ENCODE measurements at regions not wholly inside any gene's neighbourhood (a gene's known extent, or its start where the extent isn't known, plus 50 kb on each side); places are given as distances from the start of the nearest gene placed in this dataset.
"Not testable (repeated sequence)": the region's sequence is repeated elsewhere in the genome, so short reads cannot be mapped to it uniquely, and the experiment has no call there.

DNA sequence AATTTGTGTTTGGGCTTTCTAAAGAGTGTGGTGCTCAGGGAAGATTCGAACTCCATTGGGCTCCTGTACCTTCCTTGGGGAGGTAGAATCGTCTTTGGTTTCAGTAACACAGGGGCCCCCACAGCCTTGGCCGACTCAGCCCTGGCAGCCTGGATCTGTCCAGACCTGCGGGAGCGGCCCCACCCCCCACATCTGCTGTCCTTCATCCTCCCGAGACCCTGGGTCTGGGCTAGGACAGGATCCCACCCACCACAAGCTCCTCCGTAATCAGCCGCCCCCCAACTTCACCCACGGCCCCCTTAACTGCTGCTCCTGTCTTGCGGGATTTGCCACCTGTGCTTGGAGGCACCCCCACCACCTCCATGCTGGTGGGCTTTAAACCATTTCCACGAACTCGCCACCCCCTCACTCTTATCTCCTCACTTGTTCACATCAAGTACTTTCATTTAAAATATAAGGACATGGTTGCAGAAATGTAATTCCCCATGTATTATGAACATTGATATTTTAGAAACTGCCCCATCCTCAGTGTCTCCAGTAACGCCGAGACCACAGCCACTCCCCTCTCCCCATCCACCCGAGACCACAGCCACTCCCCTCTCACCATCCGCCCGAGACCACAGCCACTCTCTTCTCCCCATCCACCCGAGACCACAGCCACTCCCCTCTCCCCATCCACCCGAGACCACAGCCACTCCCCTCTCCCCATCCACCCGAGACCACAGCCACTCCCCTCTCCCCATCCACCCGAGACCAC, 84.7 kb upstream of the SFSWAP start:
- in situ Hi-C loops (cut with HindIII; ENCODE audit: low pct_unique_long_range_greater_than_20kb, low sequenced_read_pairs) = not testable (repeated sequence)

DNA sequence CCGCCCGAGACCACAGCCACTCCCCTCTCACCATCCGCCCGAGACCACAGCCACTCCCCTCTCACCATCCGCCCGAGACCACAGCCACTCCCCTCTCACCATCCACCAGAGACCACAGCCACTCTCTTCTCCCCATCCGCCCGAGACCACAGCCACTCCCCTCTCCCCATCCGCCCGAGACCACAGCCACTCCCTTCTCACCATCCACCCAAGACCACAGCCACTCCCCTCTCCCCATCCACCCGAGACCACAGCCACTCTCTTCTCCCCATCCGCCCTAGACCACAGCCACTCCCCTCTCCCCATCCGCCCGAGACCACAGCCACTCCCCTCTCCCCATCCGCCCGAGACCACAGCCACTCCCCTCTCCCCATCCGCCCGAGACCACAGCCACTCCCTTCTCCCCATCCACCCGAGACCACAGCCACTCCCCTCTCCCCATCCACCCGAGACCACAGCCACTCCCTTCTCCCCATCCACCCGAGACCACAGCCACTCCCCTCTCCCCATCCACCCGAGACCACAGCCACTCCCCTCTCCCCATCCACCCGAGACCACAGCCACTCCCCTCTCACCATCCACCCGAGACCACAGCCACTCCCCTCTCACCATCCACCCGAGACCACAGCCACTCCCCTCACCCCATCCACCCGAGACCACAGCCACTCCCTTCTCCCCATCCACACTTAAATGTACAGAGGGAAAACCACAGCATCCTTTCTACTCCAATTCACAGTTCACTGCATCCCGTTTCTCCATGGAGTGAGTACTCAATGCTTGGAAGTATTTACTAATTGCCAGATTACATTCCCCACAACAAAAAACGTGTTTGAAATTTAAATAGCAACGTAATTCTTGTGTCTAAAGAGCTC, 83.5 kb upstream of the SFSWAP start:
- DNase-seq (ENCODE audit: low read depth in 1 of 2, low spot score in 1 of 2); in situ Hi-C loops (cut with HindIII; ENCODE audit: low pct_unique_long_range_greater_than_20kb, low sequenced_read_pairs): not testable (repeated sequence)

More for the DNA sequence above, 84.7 kb upstream of the SFSWAP start:
- not testable (repeated sequence) for DNase-seq (ENCODE audit: low read depth in 1 of 2, low spot score in 1 of 2)

DNA sequence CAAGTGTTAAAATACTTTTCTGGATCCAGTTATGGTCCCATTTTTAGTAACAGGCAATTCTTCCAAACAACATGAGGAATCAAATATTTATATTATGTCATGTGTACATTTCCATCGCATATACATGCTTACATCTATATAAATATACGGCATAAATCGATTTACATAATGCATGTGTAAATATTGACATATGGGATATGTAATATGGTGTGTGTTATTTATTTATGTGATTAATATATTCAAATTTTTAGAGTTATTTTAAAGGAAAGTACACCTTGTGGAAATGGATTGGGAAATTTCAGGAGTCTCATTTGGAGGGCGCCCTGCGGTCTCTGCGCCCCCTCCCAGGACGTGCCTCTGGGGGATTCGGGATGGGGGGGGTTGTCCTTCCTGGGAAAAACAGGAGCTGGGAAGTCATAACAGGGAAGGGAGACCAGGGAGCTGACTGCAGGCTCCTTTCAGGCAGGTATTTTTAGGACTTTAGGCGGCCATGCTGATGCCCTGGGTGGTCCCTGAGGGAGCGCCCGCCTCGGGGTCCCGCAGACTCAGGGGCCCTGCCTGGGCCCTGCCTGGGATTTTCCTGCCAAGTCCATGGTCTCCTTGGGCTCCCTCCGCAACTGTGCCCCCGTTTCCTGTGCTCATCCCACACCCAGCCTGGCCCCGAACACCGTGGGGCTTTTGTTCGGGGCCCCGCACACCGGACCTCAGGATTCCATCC, 82.7 kb upstream of the SFSWAP start:
- DNase-seq (ENCODE audit: low read depth in 1 of 2, low spot score in 1 of 2) = no peak
- in situ Hi-C loops (cut with HindIII; ENCODE audit: low pct_unique_long_range_greater_than_20kb, low sequenced_read_pairs) = no loop called here
- TF ChIP-seq JUND (IDR thresholded peaks at IDR 0.05; ENCODE audit: low read depth) = no peak

DNA sequence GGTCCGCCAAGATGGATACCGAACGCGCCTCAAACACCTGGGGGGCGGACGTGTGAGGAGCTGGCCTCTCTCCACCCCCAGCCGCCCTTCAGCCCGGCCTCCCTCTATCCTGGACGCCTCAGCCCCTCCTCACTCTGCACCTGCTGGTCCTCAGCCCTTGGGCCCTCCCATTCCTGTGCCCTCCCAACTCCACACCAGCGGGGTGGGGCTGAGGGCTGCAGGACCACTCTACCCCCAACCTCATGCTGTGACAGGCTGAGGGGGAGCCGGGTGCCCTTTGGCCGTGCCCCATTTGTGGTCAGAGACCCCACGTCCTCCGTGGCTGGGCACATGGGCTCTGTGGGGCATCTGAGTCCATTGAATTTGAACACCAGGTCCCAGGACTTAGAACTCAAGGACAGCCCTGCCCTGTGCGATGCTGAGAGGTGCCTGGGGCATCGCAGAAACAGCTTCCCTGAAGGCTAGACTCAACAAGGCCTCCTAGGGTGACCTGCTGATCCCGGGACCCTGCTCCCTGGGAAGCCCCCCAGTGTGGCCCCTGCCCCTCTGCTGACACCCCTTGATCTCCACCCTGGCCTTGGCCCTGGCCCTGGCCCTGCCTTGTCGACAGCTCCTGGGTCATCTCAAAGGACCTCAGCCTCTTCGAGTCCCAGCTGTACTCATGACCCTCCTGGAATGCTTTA, 82.0 kb upstream of the SFSWAP start:
- DNase-seq (ENCODE audit: low read depth in 1 of 2, low spot score in 1 of 2) = no peak
- in situ Hi-C loops (cut with HindIII; ENCODE audit: low pct_unique_long_range_greater_than_20kb, low sequenced_read_pairs) = no loop called here
- TF ChIP-seq JUND (IDR thresholded peaks at IDR 0.05; ENCODE audit: low read depth) = no peak

DNA sequence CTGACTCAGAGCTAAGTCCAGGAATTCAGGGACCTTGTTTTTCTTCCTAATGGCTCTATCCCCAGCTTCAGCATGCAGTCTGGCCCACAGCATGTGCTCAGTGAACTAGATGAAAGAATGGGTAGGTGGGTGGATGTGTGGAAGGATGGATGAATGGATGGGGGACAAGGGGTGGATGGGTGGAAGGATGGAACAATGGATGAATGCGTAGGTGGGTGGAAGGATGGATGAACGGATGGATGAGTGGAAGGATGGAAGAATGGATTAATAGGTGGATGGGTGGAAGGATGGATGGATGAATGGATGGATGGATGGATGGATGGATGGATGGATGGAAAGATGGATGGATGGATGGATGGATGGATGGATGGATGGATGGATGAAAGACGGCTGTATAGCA, 79.7 kb upstream of the SFSWAP start:
- TF ChIP-seq JUND (IDR thresholded peaks at IDR 0.05; ENCODE audit: low read depth) = no peak
- DNase-seq (ENCODE audit: low read depth in 1 of 2, low spot score in 1 of 2) = no peak
- in situ Hi-C loops (cut with HindIII; ENCODE audit: low pct_unique_long_range_greater_than_20kb, low sequenced_read_pairs) = no loop called here

DNA sequence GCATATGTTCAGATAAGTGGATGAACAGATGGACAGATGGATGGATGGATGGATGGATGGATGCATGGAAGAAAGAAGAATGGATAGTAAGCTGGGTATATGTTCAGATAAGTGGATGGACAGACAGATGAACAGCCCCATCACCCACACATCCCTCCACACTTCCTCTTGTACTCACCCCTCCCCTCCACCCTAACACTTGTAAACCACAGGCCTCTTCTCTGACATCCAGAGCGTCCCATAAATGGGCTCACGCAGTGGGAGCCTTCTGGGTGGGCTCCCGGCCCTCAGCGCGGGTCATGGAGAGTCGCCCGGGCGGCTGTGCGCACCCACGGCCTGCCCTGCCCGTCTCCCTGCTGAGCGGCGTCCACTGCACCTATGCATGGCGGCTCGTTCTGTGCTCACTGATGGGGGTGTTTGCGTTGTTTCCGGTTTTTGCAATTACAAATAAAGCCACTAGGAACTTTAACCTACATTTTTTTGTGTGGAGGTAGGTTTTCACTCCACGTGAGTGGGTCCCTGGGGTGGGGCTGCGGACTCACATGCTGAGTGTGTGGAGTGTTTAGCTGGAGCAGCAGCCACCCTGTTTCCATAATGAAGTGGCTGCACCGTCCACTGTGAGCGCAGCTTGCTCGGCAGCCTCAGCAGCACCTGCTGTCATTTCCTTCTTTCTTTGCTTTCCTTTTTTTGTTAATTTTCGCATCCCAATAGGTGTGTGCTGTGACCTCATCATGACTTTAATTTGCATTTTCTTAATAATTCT, 78.8 kb upstream of the SFSWAP start:
- DNase-seq (ENCODE audit: low read depth in 1 of 2, low spot score in 1 of 2); in situ Hi-C loops (cut with HindIII; ENCODE audit: low pct_unique_long_range_greater_than_20kb, low sequenced_read_pairs): not testable (repeated sequence)

DNA sequence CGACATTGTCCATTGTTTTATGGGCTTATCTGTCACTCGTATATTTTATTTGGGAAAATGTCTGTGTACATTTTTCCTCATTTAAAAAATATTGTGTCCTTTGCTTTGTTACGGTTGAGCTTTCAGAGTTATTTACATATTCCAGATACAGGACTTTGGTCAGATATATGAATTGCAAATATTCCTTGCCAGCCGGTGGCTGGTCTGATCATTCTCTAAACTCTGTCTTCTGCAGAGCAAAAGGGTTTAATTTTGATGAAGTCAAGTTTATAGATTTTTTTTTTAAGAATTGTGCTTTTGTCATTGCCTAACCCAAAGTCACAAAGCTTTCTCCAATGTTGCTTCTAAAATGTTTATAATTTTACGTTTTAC, 78.3 kb upstream of the SFSWAP start:
- DNase-seq (ENCODE audit: low read depth in 1 of 2, low spot score in 1 of 2); in situ Hi-C loops (cut with HindIII; ENCODE audit: low pct_unique_long_range_greater_than_20kb, low sequenced_read_pairs): not testable (repeated sequence)

DNA sequence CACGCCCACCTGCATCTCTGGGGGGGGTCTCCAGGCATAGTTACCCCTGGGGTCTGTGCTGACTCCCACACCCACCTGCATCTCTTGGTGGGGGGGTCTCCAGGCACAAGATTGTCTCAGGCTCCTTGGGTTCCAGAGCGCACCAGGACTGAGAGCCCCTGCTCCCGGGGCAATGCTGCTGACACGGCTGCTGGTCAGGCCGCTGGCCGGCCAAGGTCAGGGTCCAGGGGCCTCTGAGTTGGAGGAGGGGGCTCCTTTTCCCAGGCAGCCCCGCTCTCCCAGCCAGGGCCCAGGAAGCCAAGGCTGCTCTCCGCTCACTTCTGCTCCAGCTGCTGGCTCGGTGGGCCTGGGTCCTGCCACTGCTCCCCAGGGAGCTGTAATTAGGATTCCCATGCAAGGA, 77.3 kb upstream of the SFSWAP start:
- DNase-seq (ENCODE audit: low read depth in 1 of 2, low spot score in 1 of 2); in situ Hi-C loops (cut with HindIII; ENCODE audit: low pct_unique_long_range_greater_than_20kb, low sequenced_read_pairs): not testable (repeated sequence)

DNA sequence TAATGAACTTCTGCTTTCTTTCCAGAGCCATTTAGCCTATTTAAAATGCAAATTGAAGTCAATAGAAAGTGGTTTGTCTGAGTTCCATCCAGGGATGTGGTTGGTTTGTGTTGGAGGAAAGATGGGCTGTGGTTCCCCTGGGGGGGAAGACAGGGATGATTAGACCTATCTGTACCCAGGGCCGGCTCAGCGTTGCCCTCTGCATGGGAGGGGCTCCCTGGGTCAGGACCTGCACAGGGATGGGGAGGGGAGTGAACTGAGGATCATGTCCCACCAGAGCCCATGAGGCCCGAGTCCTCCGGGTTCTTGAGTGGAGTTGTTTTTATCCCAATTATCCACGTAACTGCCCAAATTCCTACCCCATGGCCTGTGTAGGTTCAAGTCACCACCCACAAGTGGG, 76.9 kb upstream of the SFSWAP start:
- in situ Hi-C loops (cut with HindIII; ENCODE audit: low pct_unique_long_range_greater_than_20kb, low sequenced_read_pairs) = no loop called here
- TF ChIP-seq JUND (IDR thresholded peaks at IDR 0.05; ENCODE audit: low read depth) = no peak
- no peak for DNase-seq (ENCODE audit: low read depth in 1 of 2, low spot score in 1 of 2)

DNA sequence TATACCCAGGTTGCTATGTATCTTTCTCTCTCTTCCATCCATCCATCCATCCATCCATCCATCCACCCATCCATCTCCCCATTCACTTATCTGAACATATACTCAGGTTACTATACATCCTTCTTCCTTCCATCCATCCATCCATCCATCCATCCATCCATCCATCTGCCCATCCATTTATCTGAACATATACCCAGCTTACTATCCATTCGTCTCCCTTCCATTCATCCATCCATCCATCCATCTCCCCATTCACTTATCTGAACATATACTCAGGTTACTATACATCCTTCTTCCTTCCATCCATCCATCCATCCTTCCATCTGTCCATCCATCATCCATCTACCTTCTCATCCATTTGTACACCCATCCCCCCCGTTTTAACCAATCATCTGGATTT, 75.9 kb upstream of the SFSWAP start:
- in situ Hi-C loops (cut with HindIII; ENCODE audit: low pct_unique_long_range_greater_than_20kb, low sequenced_read_pairs); DNase-seq (ENCODE audit: low read depth in 1 of 2, low spot score in 1 of 2): not testable (repeated sequence)

DNA sequence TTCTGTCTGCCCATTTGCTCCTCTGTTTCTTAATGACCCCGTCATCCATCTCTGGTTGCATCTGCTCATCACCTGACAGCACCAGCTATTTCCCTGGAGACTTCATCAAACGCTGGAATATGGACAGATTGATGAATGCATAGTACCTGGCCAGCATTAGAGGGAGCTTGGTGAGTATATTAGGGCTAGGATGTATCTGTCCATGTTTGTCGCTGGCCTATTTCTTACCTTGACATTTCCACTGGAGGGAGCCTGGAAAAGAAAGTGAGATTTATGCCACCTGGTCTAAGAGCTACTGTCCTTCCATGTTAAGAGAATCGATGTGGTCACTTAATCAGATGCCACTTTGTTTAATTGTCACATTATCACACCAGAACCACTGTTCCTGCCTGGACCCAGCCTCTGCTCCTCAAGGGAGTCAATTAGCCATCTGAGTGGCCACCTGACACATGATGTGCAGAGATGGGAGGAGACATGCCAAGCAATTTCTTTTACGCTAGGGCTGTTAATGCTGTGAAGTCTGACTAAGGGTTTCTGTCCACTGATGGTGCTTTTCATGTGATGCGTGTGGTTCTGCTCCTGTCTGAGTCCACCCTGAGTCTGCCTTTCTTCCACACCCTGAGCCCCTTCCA, 75.3 kb upstream of the SFSWAP start:
- in situ Hi-C loops (cut with HindIII; ENCODE audit: low pct_unique_long_range_greater_than_20kb, low sequenced_read_pairs) = no loop called here
- no peak for TF ChIP-seq JUND (IDR thresholded peaks at IDR 0.05; ENCODE audit: low read depth)
- DNase-seq (ENCODE audit: low read depth in 1 of 2, low spot score in 1 of 2) = no peak

DNA sequence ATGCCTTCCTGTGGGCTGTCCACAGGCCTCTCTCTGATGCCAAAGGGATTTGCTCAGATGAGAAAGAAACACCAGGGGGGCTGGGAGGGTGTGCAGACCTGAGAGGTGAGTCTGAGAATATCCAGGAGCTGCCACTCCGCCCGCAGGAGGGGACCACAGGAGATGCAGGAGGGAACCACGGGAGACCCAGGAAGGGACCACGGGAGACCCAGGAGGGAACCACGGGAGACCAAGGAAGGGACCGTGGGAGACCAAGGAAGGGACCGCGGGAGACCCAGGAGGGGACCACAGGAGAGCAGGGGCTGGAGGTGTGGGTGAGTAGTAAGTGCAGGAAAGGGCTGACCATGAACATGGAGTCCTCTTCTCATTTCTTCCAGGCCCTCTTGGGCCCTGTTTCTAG, 74.6 kb upstream of the SFSWAP start:
- DNase-seq (ENCODE audit: low read depth in 1 of 2, low spot score in 1 of 2) = no peak
- in situ Hi-C loops (cut with HindIII; ENCODE audit: low pct_unique_long_range_greater_than_20kb, low sequenced_read_pairs) = no loop called here
- TF ChIP-seq JUND (IDR thresholded peaks at IDR 0.05; ENCODE audit: low read depth) = no peak

Measured in T47D (cell line).